HG03571 (cell line): ENCODE measurements at regions not wholly inside any gene's neighbourhood (a gene's known extent, or its start where the extent isn't known, plus 50 kb on each side); places are given as distances from the start of the nearest gene placed in this dataset.
A peak's percentile ranks its signal among the peaks of the same experiment; 100 is the strongest.
"Not testable (repeated sequence)": the region's sequence is repeated elsewhere in the genome, so short reads cannot be mapped to it uniquely, and the experiment has no call there.

ENCODE experiments used
- ATAC-seq: cut with Tn5 transposase; IDR thresholded peaks from one replicate; pipeline ENCODE4 v1.9.1; 2021; ENCODE audit not compliant: unreplicated experiment

DNA sequence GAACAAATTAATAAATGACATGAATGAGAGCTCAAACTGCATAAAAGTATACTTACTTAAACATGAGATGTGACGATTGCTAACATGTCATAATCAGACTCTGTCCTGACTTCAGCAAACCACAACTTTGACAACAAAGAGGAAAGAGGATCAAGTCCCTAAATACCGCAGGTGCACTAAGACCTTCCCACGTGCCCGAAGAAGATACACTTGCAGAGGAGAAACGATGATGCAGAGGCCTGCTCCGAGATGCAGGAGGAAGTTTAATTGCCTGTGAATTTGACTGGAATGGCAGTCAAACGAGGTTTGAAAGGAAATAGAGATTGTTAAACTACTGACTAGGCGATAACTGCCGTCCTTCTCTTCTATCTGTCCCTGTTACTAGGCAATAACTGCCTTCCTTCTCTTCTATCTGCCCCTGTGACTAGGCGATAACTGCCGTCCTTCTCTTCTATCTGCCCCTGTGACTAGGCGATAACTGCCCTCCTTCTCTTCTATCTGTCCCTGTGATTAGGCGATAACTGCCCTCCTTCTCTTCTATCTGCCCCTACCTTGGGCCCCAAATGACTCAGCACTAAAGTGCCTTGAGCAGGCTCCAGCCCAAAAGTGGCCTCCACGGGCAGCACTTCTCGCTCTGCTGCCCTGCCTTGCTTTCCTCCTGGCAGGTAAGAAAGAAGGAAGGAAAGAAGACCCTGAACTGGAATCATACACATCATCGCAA, 2226.0 kb upstream of the DEFB115 start:
- not testable (repeated sequence) for ATAC-seq

DNA sequence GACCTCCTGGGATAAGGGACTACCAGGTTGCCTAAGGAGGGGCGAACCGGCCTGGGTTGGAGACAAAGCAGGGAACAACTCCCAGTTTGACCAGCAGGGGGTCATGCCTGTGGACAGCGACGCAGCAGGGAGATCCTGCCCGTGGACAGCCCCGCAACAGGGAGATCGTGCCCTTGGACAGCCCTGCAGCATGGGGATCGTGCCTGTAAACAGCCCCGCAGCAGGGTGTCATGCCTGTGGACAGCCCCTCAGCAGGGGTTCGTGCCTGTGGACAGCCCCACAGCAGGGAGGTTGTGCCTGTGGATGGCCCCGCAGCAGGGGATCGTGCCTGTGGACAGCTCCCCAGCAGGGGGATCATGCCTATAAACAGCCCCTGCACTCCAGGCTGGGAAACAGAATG, 2213.2 kb upstream of the DEFB115 start:
- not testable (repeated sequence) for ATAC-seq

DNA sequence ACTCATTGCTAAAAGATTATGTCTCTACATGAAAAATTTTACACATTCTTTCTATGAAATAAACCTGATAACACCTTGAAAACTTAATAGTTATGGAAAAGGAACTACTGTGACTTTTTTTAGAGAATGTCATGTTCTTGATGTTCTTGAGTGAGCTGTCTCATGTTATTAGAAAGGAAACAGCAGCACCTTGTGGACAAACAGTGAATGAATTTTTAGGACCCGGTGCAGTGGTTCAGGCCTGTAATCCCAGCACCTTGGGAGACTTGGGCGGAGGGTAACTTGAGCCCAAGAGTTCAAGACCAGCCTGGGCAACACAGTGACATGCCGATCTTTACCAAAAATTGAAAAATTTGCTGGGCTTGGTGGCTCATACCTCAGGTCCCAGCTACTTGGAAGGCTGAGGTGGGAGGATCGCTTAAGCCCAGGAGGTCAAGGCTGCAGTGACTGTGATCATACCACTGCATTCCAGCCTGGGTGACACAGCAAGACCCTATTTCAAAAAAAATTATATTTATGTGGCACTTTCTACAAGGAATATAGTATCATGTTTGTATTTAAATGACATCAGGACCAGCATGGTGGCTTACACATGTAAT, 2207.4 kb upstream of the DEFB115 start:
- not testable (repeated sequence) for ATAC-seq

DNA sequence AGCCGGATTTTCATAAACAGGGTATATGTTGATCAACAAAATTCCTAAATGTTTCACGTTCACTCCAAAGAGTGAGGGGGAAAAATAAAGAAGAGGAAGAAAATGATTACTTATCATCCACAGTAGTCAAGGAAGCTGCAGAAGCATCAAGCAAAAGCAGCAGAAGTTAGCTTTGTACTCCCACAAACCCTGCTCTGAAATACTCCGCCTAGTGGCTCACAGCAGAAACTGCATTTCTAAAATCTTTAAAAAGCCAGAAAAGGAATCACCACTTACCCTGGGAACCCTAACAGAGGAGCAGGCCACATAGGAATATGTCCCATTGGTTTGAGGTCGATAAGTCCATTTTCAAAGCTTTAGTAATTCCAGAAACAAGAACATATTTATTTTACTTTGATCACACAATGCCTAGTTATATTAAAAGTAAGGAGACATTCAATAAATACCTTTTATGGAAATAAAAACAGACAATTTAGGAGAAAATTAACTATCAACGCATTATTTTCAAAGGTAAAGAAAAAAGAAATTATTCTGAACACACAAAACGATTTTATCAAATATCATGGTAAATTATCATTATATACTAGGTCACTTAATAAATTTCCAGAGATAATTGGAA, 2199.5 kb upstream of the DEFB115 start:
- ATAC-seq, result not testable (repeated sequence)

DNA sequence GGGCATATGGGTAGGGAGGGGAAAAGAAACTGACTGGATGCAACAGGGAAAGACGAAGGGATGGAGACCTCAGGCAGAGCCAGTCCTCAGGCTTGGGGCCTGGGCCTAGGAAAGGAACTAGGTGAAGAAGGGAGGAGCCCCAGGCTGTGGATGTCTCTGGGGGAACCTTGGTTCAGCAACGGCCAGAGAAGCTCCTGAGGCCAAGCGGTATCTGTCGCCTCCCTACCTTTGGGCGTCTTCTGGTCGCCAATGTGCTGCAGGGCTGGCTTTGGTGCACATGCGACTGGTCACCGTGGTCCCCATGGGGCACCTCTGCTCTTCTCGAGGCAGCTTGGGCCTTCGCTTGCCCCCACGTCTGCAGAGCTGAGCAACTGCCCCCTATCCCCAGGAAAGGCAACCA, 2195.0 kb upstream of the DEFB115 start:
- not testable (repeated sequence) for ATAC-seq

DNA sequence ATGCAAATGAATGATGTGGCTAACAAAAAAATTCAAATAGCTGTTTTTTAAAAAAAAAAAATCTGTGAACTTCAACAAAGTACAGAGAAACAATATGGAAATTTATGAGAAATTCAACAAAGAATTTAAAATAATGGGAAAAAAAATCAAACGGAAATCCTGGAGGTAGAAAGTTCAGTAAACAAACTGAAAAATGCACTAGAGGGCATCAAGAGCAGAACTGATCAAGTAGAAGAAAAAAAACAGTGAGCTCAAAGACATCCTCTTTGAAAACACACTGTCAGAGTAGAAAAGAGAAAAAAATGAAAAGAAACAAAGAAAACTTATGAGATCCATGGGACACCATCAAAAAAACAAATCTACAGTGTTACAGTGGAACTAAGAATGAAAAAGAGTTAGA, 2191.1 kb upstream of the DEFB115 start:
- ATAC-seq, result not testable (repeated sequence)

DNA sequence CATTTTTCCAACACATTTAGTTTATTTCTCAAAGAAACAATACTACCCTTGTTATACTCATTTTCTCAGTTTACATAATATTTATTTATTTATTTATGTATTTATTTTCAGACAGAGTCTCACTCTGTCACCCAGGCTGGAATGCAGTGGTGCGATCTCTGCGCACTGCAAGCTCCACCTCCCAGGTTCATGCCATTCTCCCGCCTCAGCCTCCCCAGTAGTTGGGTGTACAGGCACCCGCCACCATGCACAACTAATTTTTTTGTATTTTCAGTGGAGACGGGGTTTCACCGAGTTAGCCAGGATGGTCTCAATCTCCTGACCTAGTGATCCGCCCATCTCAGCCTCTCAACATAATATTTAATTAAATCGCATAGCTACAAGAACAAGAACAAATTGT, 2183.8 kb upstream of the DEFB115 start:
- ATAC-seq, result not testable (repeated sequence)

DNA sequence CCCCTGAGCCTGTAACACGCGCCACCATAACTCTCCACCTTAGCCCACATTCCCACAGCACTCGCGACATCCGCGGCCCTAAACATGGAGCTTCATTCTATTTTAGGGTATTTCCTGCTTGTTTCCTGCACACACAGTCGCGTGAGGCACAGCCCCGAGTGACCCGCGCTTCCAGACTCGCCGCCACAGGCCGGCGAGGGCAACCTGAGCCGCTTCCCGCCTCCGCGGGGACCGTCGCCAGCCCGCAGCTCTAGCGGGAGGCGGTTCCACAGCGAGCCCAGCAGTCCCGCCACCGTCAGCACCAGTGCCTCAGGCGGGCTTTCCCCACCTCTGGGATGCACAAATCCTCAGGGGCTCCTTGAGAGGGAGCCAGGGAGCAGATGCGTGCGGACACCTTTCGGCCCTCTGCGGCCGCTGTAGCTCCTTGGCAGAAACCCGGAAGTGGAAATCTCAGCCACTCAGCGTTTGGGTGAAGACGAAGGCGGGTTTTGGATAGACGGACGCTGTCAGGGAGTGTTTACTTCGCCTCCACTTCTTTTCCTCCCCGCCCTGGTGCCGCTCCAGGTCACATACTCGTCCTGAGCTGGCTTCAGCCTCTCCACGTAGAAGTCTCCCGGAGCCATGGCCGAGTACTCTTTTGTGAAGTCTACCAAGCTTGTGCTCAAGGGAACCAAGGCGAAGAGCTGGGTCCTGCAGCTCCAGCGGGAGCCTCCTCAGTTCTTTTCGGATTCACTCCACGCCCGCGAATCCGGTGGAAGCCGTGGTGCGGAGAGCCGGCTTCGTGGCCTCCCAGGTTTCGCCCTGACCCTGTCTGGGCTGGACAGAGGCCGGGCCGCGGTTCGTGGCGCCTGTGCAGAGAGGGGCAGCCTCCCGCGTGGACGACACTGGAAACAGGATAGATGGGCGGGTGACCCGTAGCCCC, 2177.4 kb upstream of the DEFB115 start:
- ATAC-seq, result peak; percentile 98

DNA sequence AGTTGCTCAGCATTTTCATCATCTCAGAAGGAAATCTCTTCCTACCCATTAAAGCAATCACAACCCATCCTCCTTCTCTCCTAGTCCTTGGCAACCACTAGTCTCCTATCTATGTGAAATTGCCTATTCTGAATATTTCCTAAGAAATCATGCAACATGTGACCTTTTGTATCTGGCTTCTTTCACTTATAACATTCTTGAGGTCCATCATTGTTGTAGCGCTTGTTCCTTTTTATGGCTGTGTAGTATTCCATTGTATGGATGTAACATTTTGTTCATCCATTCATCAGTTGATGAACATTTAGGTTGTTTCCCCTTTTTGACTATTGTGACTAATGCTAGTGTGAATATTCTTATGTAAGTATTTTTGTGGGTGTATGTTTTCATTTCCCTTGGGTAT, 2175.8 kb upstream of the DEFB115 start:
- not testable (repeated sequence) for ATAC-seq

DNA sequence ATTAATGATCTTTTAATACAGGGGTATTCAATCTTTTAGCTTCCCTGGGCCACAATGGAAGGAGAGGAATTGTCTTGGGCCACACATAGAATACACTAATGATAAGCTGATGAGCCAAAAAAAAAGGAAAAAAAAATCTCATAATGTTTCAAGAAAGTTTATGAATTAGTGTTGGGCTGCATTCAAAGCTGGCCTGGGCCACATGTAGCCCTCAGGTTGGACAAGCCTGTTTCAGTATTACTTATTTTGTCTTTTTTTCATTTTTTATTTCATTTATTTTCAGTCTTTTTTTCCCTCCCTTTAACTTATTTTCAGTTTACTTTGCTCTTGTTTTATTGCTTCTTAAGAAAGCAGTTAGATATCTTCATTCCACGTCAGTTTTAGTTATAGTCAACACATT, 2171.8 kb upstream of the DEFB115 start:
- ATAC-seq, result no peak

DNA sequence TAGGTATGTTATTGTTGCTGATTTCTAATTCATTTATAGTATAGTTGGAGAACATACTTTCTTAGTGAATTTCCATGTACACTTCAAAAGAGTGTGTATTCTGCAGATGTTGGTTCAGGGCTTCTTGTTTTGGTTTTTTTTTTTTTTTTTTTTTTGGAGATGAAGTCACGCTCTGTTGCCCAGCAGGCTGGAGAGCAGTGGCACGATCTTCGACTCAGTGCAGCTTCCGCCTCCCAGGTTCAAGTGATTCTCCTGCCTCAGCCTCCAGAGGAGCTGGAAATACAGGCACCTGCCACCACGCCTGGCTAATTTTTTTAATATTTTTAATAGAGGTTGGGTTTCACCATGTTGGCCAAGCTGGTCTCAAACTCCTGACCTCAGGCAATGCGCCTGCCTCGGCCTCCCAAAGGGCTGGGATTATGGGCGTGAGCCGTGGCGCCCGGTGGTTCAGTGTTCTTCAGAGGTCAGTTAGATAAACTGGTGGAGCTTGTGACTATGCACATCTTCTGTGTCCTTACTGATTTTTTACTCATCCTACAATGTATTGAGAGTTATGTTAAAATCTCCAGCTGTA, 2171.2 kb upstream of the DEFB115 start:
- not testable (repeated sequence) for ATAC-seq

DNA sequence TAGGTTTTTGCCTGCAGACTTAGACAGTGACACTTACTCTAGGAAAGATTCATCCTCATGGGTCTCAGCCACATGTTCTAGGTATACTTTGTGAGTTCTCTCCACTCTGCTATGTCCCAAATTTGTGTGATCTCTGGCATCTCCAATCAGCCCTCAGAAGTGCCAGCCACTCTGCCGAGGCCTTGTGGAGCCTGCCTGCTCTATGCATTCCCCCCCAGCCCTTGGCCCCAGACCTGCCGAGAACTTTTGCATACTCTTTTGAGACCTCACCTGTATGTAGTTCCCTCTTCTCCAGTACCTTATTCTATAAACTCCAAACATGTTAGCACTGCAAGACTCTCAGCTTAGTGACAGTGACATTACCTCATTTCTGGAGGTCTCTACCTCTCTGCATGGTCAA, 2170.5 kb upstream of the DEFB115 start:
- no peak for ATAC-seq

DNA sequence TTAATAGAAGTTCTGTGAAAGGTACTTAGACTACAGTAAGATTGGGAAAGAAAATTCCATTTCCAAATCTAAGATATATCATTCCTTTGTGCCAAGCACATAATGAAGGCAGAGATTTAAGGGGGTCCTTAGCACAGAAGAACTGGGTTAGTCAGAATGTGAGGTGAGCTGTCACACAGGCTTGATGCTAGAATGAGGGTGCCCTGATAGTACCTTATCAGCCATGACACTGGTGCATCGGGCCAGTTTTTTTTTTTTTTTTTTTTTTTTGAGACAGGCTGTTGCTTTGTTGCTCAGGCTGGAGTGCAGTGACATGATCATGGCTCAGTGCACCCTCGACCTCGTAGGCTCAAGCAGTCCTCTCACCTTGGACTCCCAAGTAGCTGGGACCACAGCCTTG, 2169.6 kb upstream of the DEFB115 start:
- not testable (repeated sequence) for ATAC-seq

DNA sequence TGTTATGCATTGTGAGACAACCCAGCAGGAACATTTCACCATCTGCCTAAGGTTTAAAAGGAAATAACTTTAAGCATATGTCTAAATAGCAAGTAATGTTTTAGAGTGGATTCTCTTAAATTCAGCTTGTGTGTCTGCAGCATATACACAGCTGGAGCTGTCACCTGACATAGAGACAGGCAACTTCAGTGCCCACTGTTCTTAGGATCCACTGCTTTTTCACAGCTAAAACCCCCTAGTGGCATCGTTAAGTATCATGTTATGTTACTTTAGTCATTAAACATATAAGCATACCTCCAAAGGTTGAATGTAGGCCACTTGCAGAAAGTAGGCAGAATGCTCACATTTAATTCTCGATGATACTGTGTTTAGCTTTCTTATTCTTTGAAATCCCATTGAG, 2169.0 kb upstream of the DEFB115 start:
- not testable (repeated sequence) for ATAC-seq

DNA sequence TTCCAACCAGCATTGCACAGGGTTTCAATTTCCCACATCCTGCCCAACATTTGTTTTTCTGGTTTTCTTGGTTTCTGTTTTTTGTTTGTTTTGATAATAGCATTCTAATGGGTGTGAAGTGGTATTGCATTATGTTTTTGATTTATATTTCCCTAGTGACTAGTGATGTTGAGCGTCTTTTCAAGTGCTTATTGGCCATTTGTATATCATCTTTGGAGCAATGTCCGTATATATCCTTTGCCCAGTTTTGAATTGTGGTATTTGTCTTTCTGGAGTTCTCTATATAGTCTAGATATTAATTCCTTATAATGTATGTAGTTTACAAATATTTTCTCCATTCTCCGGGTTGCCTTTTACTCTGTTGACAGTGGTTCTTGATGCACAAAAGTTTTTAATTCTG, 2168.1 kb upstream of the DEFB115 start:
- not testable (repeated sequence) for ATAC-seq

DNA sequence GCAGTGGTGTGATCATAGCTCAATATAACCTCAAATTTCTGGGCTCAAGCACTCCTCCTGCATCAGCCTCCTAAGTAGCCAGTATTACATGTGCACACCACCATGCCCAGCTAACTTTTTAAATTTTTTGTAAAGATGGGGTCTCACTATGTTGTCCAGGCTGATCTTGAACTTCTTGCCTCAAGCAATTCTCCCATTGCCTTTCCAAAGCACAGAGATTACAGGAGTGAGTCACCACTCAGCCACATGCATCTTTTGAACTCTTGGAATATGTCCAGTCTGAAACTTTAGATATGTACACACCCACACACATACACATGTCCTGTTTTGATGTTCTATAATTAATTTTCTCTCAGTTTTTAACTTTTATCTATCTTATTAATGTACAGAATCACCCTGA, 2163.5 kb upstream of the DEFB115 start:
- ATAC-seq, result not testable (repeated sequence)

DNA sequence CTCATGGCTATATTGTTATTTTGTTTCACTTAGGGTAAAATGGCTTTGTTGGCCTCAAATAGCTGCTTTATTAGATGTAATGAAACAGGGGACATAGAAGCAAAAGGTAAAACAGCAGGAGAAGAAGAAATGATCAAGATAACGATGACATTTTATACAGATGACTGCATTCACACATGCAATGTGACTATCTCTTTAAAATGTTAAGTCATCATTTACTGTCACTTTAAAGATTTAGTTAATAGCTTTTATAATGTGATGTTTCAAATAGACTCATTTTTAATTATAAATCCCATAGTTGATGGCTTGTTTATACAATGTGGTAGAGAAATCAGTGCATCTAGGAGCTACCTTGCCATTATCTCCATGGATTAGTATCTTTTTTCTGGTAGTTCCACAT, 2160.8 kb upstream of the DEFB115 start:
- ATAC-seq, result not testable (repeated sequence)

DNA sequence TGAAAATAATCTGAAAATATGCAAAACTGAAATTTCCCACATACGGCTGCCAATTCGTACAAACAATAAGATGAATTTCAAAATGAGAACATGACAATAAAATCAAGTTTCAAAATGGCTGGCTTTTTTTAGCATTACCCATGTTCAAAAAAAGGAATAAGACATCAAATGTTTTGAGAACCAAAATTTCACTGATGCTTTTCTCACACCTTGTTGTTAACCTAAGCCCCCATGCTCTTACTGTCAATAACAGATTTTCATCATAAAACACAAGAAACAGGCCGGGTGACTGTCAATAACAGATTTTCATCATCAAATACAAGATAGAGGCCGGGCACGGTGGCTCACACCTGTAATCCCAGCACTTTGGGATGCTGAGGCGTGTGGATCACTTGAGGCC, 2149.6 kb upstream of the DEFB115 start:
- not testable (repeated sequence) for ATAC-seq

DNA sequence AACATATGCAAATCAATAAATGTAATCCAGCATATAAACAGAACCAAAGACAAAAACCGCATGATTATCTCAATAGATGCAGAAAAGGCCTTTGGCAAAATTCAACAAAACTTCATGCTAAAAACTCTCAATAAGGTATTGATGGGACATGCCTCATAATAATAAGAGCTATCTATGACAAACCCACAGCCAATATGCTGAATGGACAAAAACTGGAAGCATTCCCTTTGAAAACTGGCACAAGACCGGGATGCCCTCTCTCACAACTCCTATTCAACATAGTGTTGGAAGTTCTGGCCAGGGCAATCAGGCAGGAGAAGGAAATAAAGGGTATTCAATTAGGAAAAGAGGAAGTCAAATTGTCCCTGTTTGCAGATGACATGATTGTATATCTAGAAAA, 2148.1 kb upstream of the DEFB115 start:
- ATAC-seq, result not testable (repeated sequence)

DNA sequence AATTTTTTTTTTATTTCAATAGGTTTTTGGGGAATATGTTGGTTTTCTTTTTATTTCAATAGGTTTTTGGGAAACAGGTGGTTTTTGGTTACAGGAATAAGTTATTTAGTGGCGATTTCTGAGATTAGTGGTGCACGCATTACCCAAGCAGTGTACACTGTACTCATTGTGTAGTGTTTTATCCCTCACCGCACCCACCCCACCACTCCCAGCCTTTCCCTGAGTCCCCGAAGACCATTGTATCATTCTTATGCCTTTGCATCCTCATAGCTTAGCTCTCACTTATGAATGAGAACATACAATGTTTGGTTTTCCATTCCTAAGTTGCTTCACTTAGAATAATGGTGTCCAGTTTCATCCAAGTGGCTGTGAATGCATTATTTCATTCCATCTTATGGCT, 2142.4 kb upstream of the DEFB115 start:
- ATAC-seq, result not testable (repeated sequence)

DNA sequence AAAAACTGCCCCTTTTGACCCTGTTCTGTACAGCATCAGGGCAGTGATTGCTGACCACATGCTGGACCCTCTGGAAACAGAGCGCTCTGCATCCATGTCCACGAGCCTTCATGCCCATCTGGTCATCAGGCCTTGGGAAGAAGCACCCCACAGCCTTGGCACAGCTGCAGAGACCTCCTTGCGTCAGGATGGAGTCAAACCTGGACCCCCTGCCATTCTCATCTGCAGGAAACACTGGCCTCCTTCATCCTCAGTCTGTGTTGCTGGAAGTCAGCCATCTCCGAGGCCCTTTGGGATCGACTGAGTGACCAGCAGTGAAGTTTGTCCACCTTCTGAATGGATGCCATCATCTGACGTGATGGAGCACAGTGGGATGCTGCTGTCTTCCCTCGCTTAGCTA, 2138.3 kb upstream of the DEFB115 start:
- no peak for ATAC-seq
